IMR-90 (cell line): ENCODE measurements at regions not wholly inside any gene's neighbourhood (a gene's known extent, or its start where the extent isn't known, plus 50 kb on each side); places are given as distances from the start of the nearest gene placed in this dataset.

Experiments used
- ATAC-seq: fragments of 200-7000 bp; cut with Tn5 transposase; 2 replicates; pipeline ENCODE4 v1.9.1; 2020; ENCODE audit warnings: low read depth, mild to moderate bottlenecking, moderate library complexity
- BruUV-seq: library from RNA; stranded (reverse); fragments of 400-500 nt; replicated peaks from 2 replicates; lab custom pipeline; 2021; lab: Mats Ljungman, UMichigan
- CTCF ChIA-PET: fragments of 300-600 bp; formaldehyde crosslinking; extraction: SDS; loops from one replicate; lab custom pipeline; 2021; ENCODE audit warnings: antibody characterized with exemption; lab: Yijun Ruan, JAX
- POLR2A ChIA-PET: fragments of 300-600 bp; sonication (Branson Sonifier 250); formaldehyde crosslinking; loops from one replicate; lab custom pipeline; 2022; ENCODE audit warnings: antibody characterized with exemption; ENCODE audit not compliant: unreplicated experiment; lab: Charles Lee
- DNase-seq: peaks from one replicate; pipeline ENCODE4 v3.0.0; 2013
- H2AFZ ChIP-seq: replicated peaks from 2 replicates; pipeline ENCODE3; 2013; ENCODE audit warnings: low read length, mild to moderate bottlenecking; ENCODE audit not compliant: poor library complexity
- H2AK5ac ChIP-seq: 2 replicates; pipeline ENCODE4 v1.6.1; 2013; ENCODE audit warnings: low read depth, low read length, inconsistent platforms
- H2AK9ac ChIP-seq: replicated peaks from 2 replicates; pipeline ENCODE3; 2013; ENCODE audit warnings: mild to moderate bottlenecking, low read depth, low read length, moderate library complexity; ENCODE audit not compliant: poor library complexity
- H2BK120ac ChIP-seq: 2 replicates; pipeline ENCODE4 v1.6.1; 2013; ENCODE audit warnings: low read depth, low read length, inconsistent platforms
- H2BK15ac ChIP-seq: 3 replicates; pipeline ENCODE4 v1.6.1; 2013; ENCODE audit warnings: low read depth, low read length, inconsistent platforms
- H2BK20ac ChIP-seq: 2 replicates; pipeline ENCODE4 v1.6.1; 2013; ENCODE audit warnings: low read depth, mild to moderate bottlenecking, inconsistent platforms, low read length, moderate library complexity
- H2BK5ac ChIP-seq: 2 replicates; pipeline ENCODE4 v1.6.1; 2013; ENCODE audit warnings: mild to moderate bottlenecking, low read depth, low read length, inconsistent platforms; ENCODE audit not compliant: poor library complexity, severe bottlenecking
- H3K14ac ChIP-seq: replicated peaks from 2 replicates; pipeline ENCODE4 v1.6.1; 2013; ENCODE audit warnings: low read depth, low read length, inconsistent platforms
- H3K18ac ChIP-seq: 2 replicates; pipeline ENCODE4 v1.6.1; 2013; ENCODE audit warnings: low read depth, low read length, control low read depth
- H3K23ac ChIP-seq: 2 replicates; pipeline ENCODE4 v1.6.1; 2013; ENCODE audit warnings: low read depth, low read length, inconsistent platforms
- H3K27ac ChIP-seq: 2 replicates; pipeline ENCODE4 v1.5.1; 2013; ENCODE audit warnings: mild to moderate bottlenecking, control low read depth, low read length; ENCODE audit not compliant: insufficient read depth
- H3K27me3 ChIP-seq: 2 replicates; pipeline ENCODE4 v1.6.1; 2013; ENCODE audit warnings: low read length; ENCODE audit not compliant: control insufficient read depth, insufficient read depth
- H3K36me3 ChIP-seq: 2 replicates; pipeline ENCODE4 v1.6.1; 2013; ENCODE audit warnings: low read length, mixed read lengths; ENCODE audit not compliant: control insufficient read depth, insufficient read depth
- H3K4ac ChIP-seq: 2 replicates; pipeline ENCODE4 v1.6.1; 2013; ENCODE audit warnings: low read depth, low read length, inconsistent platforms
- H3K4me1 ChIP-seq: 2 replicates; pipeline ENCODE4 v1.6.1; 2013; ENCODE audit warnings: low read length, mixed read lengths; ENCODE audit not compliant: control insufficient read depth, insufficient read depth
- H3K4me2 ChIP-seq: 2 replicates; pipeline ENCODE4 v1.6.1; 2013; ENCODE audit warnings: low read depth, mild to moderate bottlenecking, control low read depth, low read length, moderate library complexity
- H3K4me3 ChIP-seq: 2 replicates; pipeline ENCODE4 v1.5.1; 2013; ENCODE audit warnings: low read depth, mild to moderate bottlenecking, control low read depth, low read length, moderate library complexity; ENCODE audit not compliant: insufficient read depth
- H3K56ac ChIP-seq: 2 replicates; pipeline ENCODE4 v1.6.1; 2013; ENCODE audit warnings: low read length, inconsistent platforms; ENCODE audit not compliant: insufficient read depth; ENCODE audit errors: extremely low read depth
- H3K79me1 ChIP-seq, 2 experiments: 2 replicates each; pipeline ENCODE4 v1.6.1; 2013; ENCODE audit warnings: low read length in 2 of 2, inconsistent platforms in 1 of 2, low read depth in 1 of 2
- H3K9ac ChIP-seq: 2 replicates; pipeline ENCODE4 v1.6.1; 2013; ENCODE audit warnings: low read depth, low read length, control low read depth
- H3K9me1 ChIP-seq: 2 replicates; pipeline ENCODE4 v1.6.1; 2013; ENCODE audit warnings: low read length, inconsistent platforms; ENCODE audit not compliant: insufficient read depth
- H3K9me3 ChIP-seq: 2 replicates; pipeline ENCODE4 v1.6.1; 2013; ENCODE audit warnings: low read length; ENCODE audit not compliant: control insufficient read depth, insufficient read depth
- H4K20me1 ChIP-seq: 2 replicates; pipeline ENCODE4 v1.6.1; 2013; ENCODE audit warnings: low read length, inconsistent platforms; ENCODE audit not compliant: insufficient read depth
- H4K5ac ChIP-seq: 2 replicates; pipeline ENCODE4 v1.6.1; 2013; ENCODE audit warnings: mild to moderate bottlenecking, low read depth, low read length, control low read depth
- H4K8ac ChIP-seq, 2 experiments: 2 replicates each; pipeline ENCODE4 v1.6.1; 2013; ENCODE audit warnings: low read depth in 2 of 2, low read length in 2 of 2, control low read depth in 1 of 2, inconsistent platforms in 1 of 2
- H4K91ac ChIP-seq: 2 replicates; pipeline ENCODE4 v1.6.1; 2013; ENCODE audit warnings: low read depth, low read length, inconsistent platforms; ENCODE audit not compliant: insufficient read depth
- BHLHE40 ChIP-seq: fragments of 150-350 bp; IDR thresholded peaks from 2 replicates; pipeline ENCODE4 v1.6.1; 2016; ENCODE audit warnings: mild to moderate bottlenecking, low read depth, low read length
- CEBPB ChIP-seq: IDR thresholded peaks from 2 replicates; pipeline ENCODE4 v1.6.1; 2012; ENCODE audit warnings: low read depth, low read length, improper control_type of control experiment
- CHD1 ChIP-seq: IDR thresholded peaks from 2 replicates; pipeline ENCODE4 v1.6.1; 2012; ENCODE audit warnings: low read depth, low read length, improper control_type of control experiment
- FOS ChIP-seq: fragments of 150-350 bp; IDR thresholded peaks from 2 replicates; pipeline ENCODE4 v1.6.1; 2016; ENCODE audit warnings: low read depth, low read length
- MAFK ChIP-seq: IDR thresholded peaks from 2 replicates; pipeline ENCODE4 v1.6.1; 2012; ENCODE audit warnings: low read depth, low read length, improper control_type of control experiment
- MAZ ChIP-seq: IDR thresholded peaks from 2 replicates; pipeline ENCODE4 v1.6.1; 2012; ENCODE audit warnings: low read depth, mild to moderate bottlenecking, low read length, improper control_type of control experiment, moderate library complexity, borderline replicate concordance
- MXI1 ChIP-seq: IDR thresholded peaks from 2 replicates; pipeline ENCODE4 v1.6.1; 2012; ENCODE audit warnings: low read depth, mild to moderate bottlenecking, low read length, moderate library complexity, borderline replicate concordance
- NFE2L2 ChIP-seq: fragments of 150-350 bp; IDR thresholded peaks from 2 replicates; pipeline ENCODE4 v1.6.1; 2016; ENCODE audit warnings: low read depth, mild to moderate bottlenecking, low read length
- POLR2A ChIP-seq: IDR thresholded peaks from 2 replicates; pipeline ENCODE4 v1.6.1; 2012; ENCODE audit warnings: mild to moderate bottlenecking, low read depth, low read length
- RAD21 ChIP-seq: IDR thresholded peaks from 2 replicates; pipeline ENCODE4 v1.6.1; 2012; ENCODE audit warnings: low read length, improper control_type of control experiment
- RCOR1 ChIP-seq: IDR thresholded peaks from 2 replicates; pipeline ENCODE4 v1.6.1; 2012; ENCODE audit warnings: mild to moderate bottlenecking, low read length, improper control_type of control experiment; ENCODE audit not compliant: insufficient replicate concordance
- RFX5 ChIP-seq: IDR thresholded peaks from 2 replicates; pipeline ENCODE4 v1.8.0; 2012; ENCODE audit warnings: low read depth, mild to moderate bottlenecking, low read length, moderate library complexity
- SMC3 ChIP-seq: fragments of 150-350 bp; IDR thresholded peaks from 2 replicates; pipeline ENCODE4 v1.6.1; 2016; ENCODE audit warnings: low read depth, mild to moderate bottlenecking, antibody characterized with exemption, low read length, moderate library complexity
- USF2 ChIP-seq: fragments of 150-350 bp; IDR thresholded peaks from 2 replicates; pipeline ENCODE4 v1.6.1; 2017; ENCODE audit warnings: mild to moderate bottlenecking, antibody characterized with exemption, low read length, low read depth
- WGBS, 2 experiments: methylation state at CpG; one replicate each; pipeline versions ENCODE4 v1.1.5 to v1.1.7; 2013; ENCODE audit warnings: missing lambda C conversion rate in 2 of 2; ENCODE audit not compliant: insufficient read length in 1 of 2; ENCODE audit errors: extremely low coverage in 2 of 2; 5-methylcytosine and 5-hydroxymethylcytosine counted together
- dilution Hi-C: fragments of 300-500 bp; cut with HindIII; formaldehyde crosslinking; loops from one replicate; pipeline ENCODE4 v1.14.3; 2018; ENCODE audit warnings: low sequenced_read_pairs; ENCODE audit not compliant: unreplicated experiment
- in situ Hi-C: fragments of 300-500 bp; cut with MboI; formaldehyde crosslinking; loops from 3 replicates; pipeline ENCODE4 v1.14.3; 2019; ENCODE audit warnings: low sequenced_read_pairs, inconsistent platforms, mixed read lengths
- intact Hi-C: fragments of 100-400 bp; cut with micrococcal nuclease; formaldehyde crosslinking; loops from 2 replicates; pipeline ENCODE4 v1.10.0; 2022
- TF ChIP-seq, protein P1 (sequence below): fragments of 150-350 bp; IDR thresholded peaks from 2 replicates; pipeline ENCODE4 v1.6.1; 2016; ENCODE audit warnings: low read depth, mild to moderate bottlenecking, low read length, moderate library complexity, borderline replicate concordance

DNA sequence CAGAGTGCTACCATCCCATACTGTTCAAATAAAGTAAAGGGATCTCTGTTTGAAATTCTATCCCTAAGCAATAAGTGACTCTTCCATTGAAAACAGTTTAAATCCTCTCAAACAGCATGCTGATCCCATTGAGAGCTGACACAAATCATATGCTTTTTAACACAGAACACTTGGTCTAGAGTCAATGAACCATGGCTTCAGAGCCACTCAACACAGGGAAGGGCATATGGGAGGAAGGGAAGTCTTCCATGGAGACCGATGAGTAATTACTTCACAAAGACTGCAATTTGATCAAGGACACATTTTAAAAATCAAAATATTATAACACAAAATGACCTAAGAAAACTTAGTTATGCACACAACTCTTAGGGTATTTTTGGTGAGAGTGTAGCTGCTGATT is 1073.0 kb upstream of the MAP3K7 start:
- H3K79me1 ChIP-seq: no peaks in the 10 kb centered on the region
- H2AK5ac ChIP-seq: no peak overlapping the region
- ATAC-seq (no peak), DNase-seq (no peak)
- H4K5ac ChIP-seq: no peak overlapping the region
- in situ Hi-C loops (no loop called here), intact Hi-C loops (no loop called here), dilution Hi-C loops (no loop called here)
- H4K20me1 ChIP-seq: no peaks in the 10 kb centered on the region
- no peak overlapping the region for H3K4me2 ChIP-seq
- CTCF ChIA-PET: no interaction called here
- H3K27me3 ChIP-seq: no peaks in the 10 kb centered on the region
- H4K91ac ChIP-seq: no peak overlapping the region
- H3K4me3 ChIP-seq: no peak overlapping the region
- WGBS, 2 experiments: no CpG with 5 or more reads among the region's 1 CpG
- no peak overlapping the region for H3K18ac ChIP-seq
- H2AK9ac ChIP-seq: no peak overlapping the region
- H3K56ac ChIP-seq: no peak overlapping the region
- H2BK120ac ChIP-seq: no peak overlapping the region
- no peak overlapping the region for H2BK15ac ChIP-seq
- H3K9me3 ChIP-seq: 0 out of 2 replicates have a peak, but pooled peaks cover 2% of the 10 kb centered on the region
- TF ChIP-seq MAFK (no peak), MAZ (no peak), BHLHE40 (no peak), NFE2L2 (no peak), CEBPB (no peak), RCOR1 (no peak), MXI1 (no peak), FOS (no peak), CHD1 (no peak), RFX5 (no peak), RAD21 (no peak), POLR2A (no peak), SMC3 (no peak), USF2 (no peak)
- TF ChIP-seq, protein P1, sequence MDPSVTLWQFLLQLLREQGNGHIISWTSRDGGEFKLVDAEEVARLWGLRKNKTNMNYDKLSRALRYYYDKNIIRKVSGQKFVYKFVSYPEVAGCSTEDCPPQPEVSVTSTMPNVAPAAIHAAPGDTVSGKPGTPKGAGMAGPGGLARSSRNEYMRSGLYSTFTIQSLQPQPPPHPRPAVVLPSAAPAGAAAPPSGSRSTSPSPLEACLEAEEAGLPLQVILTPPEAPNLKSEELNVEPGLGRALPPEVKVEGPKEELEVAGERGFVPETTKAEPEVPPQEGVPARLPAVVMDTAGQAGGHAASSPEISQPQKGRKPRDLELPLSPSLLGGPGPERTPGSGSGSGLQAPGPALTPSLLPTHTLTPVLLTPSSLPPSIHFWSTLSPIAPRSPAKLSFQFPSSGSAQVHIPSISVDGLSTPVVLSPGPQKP: no peak
- no peaks in the 10 kb centered on the region for H3K36me3 ChIP-seq
- H3K23ac ChIP-seq: no peak overlapping the region
- no peaks in the 10 kb centered on the region for H3K9me1 ChIP-seq
- H2BK20ac ChIP-seq: no peak overlapping the region
- no peak overlapping the region for H3K14ac ChIP-seq
- H3K4ac ChIP-seq: no peak overlapping the region
- no peaks in the 10 kb centered on the region for H3K4me1 ChIP-seq
- no peak overlapping the region for H2AFZ ChIP-seq
- no TSS peak for BruUV-seq
- POLR2A ChIA-PET: no interaction called here
- no peak overlapping the region for H3K27ac ChIP-seq
- H4K8ac ChIP-seq: no peak overlapping the region
- H3K9ac ChIP-seq: no peak overlapping the region
- no peak overlapping the region for H2BK5ac ChIP-seq
